SKM-1 (cell line): ENCODE measurements at regions not wholly inside any gene's neighbourhood (a gene's known extent, or its start where the extent isn't known, plus 50 kb on each side); places are given as distances from the start of the nearest gene placed in this dataset.

ENCODE experiments used
- DNase-seq: peaks from one replicate; lab custom pipeline; 2025; ENCODE audit not compliant: unreplicated experiment; lab: John Stamatoyannopoulos, UW

DNA sequence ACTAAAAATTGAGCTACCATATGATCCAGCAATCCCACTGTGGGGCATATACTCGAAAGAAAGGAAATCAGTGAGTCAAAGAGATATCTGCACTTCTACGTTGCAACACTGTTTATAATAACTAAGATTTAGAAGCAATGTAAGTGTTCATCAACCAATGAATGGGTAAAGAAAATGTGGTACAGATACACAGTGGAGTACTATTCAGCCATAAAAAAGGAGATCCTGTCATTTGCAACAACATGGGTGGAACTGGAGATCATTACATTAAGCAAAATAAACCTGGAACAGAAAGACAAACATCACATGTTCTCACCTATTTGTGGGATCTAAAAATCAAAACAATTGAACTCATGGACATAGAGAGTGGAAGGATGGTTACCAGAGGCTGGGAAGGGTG lies 385.0 kb upstream of the TRIB2 start:
- no peak for DNase-seq

GRCh38 chr2:12333293-12333692 lies 383.4 kb upstream of the TRIB2 start:
- no peak for DNase-seq

DNA sequence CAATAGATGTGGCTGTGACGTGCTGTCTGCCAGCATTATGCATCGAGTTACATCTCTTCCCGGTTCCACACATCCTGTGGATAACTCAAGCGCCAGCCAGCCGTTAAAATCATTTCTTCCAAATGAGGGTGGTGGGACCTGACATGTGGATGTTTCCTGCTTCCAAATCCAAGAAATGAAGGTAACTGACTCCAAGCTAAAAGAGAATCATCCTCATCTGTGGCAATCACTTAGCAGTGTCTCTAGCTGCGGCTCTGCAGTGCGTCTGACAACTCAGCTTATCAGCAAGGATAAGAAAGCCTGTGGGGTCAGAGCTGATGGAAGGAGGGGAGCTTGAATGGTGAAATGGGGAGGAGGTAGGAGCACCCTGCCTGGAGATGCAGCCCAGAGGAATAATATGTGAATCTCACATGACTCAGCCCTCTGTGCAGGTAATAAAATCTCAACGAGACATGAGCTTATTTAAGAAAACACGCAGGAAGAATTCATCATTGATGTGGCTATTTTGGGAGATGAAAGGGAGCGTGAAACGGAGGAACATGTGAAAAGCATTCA lies 382.2 kb upstream of the TRIB2 start:
- DNase-seq: no peak

DNA sequence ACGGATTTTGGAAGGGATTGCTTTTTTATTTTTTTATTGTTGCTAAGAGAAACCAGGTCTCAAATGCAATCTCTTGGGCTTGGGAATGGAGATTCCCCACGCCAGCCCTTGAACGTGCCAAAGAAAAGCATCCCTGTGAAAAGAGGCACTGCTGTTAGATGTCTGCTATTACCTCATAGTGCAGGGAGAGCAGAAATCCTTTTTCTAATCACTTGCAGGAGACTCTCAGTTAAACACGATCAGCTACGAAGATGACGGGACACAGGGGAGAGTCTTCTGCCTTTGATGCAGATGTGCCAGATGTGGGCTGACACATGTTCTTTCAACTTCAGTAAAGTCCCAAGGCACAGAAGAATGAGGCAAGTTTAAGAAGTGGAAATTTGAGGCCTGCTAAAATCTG lies 381.6 kb upstream of the TRIB2 start:
- DNase-seq: no peak

GRCh38 chr2:12335995-12336394 lies 380.7 kb upstream of the TRIB2 start:
- no peak for DNase-seq

DNA sequence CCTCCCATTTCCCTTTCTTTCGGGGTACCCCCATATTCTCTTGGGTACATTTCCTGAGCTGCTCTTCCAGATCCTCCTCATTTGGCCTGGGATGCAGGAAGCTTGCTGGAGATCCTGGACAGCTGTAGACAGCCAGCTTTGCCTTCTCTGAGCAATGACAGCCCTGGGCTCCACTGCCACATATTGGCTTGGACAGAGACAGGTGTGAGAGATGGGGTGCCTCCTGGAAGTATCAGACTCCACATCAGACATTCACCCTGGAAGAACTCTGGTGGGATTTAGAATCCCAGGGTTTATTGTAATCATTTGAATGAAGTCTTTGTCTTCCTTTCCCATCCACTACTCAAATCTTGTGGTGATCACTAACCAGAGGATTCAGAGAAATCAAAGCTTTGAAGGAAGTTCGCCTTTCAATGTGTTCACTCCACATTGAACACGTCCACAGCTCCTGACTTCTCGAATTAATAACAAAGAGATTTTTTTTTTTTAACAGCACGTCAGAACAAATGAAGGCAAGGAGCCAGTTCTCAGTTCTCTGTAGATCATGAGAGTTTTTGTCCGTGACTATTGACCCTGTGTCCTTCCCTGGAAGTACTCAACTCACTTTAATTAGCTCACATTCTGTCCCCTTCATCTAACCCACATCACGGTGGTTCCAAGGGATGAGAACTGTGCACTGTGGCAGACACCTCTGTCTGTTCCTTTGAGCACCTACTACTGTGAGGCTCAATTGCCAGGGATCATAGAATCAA lies 377.6 kb upstream of the TRIB2 start:
- no peak for DNase-seq

GRCh38 chr2:12340164-12340563 lies 376.6 kb upstream of the TRIB2 start:
- DNase-seq: no peak

DNA sequence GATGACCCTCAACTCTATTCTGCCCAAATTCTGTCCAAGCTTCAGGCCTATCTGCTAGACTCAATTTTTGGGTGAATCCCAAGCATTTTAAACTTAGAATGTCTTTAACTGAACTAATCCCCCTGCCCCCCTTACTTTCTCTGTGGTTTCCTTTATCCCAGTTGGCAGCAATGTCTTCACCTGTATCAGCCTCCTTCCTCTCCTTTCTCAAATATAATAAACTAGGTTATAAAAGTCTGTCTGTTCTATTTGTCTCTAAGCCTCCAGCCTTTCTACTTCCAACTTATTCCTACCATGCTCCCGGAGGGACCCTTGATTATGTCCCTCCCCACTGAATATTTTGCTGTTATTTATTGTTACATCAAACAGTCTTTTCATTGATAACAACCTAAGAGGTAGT lies 375.5 kb upstream of the TRIB2 start:
- no peak for DNase-seq

GRCh38 chr2:12341920-12342319 lies 374.8 kb upstream of the TRIB2 start:
- DNase-seq: no peak

- no peak for DNase-seq
Measured at GRCh38 chr2:12343141-12343540, 373.6 kb upstream of the TRIB2 start.

- no peak for DNase-seq
Measured at GRCh38 chr2:12347066-12347493, 369.7 kb upstream of the TRIB2 start.

- DNase-seq: no peak
Measured at GRCh38 chr2:12348216-12348615, 368.5 kb upstream of the TRIB2 start.

- no peak for DNase-seq
Measured at GRCh38 chr2:12350821-12351220, 365.9 kb upstream of the TRIB2 start.

GRCh38 chr2:12352889-12353288 lies 363.8 kb upstream of the TRIB2 start:
- no peak for DNase-seq

DNA sequence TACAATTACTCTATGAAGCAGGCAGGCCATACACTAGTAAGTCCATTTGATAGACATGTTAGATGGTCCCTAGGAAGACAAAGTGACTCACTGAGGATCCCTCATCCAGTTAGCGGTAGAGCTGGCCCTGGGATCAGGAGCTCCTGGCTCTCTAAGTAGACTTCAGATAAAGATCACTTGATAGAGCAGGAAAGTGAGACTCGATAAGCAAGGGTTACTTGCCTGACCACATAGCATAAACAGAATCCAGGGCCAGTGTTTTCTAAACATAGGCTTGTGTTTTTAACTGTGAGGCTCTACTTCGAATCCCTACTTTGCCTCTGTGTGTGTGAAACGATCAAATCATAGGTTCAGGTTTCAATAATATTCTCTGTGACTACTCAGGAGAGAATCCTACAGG lies 355.2 kb upstream of the TRIB2 start:
- DNase-seq: no peak

DNA sequence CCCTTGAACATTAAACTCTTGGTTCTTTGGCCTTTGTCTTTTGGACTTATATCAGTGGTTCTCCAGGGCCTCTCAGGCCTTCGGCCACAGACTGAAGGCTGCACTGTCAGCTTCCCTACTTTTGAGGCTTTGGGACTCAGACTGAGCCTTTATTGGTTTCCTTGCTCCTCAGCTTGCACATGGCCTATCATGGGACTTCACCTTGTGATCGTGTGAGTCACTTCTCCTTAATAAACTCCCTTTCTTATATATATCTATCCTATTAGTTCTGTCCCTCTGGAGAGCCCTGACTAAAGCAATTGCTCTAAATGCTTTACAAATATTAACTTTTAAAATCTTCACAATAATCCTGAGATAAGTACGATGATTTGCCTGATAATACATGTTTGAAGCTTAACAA lies 353.6 kb upstream of the TRIB2 start:
- DNase-seq: no peak

GRCh38 chr2:12363569-12363968 lies 353.2 kb upstream of the TRIB2 start:
- no peak for DNase-seq

DNA sequence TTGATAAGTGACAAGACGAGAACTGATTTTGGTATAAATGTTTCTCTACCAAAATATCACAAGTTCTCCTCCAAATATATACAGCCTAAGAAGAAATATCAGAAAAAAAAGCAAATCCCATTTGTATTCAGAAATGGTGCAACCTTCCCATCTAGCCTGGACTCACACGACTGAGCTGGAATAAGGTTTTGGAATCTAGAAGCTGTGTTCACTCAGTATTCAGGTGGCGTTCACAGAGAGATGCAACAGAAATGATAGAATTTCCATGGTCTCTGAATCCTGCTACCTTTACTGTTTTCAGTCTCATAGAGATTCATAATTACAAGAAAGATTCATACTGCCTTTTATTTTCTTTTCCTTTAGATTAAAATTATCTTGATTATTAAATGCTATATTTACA lies 347.2 kb upstream of the TRIB2 start:
- DNase-seq: no peak

- no peak for DNase-seq
Measured at GRCh38 chr2:12376025-12376424, 340.7 kb upstream of the TRIB2 start.

DNA sequence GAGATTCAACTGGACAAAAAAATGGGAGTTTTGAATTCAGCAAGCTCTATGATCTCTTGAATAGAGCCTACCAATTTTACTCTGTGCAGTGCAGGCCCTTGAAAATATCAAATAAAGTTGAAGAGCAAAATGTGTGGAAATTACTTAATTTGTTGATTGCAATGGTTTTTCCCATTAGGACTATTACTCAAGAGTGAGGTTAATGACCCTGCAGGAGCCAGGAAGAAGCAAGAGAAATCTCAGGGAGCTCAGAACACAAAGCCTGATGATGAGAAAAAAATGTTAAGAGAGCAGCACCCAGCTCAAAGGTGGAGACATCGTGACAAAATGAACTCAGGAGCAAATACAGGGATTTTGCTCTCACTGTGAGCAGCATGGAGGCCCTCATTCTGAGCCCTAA lies 337.6 kb upstream of the TRIB2 start:
- DNase-seq: no peak

DNA sequence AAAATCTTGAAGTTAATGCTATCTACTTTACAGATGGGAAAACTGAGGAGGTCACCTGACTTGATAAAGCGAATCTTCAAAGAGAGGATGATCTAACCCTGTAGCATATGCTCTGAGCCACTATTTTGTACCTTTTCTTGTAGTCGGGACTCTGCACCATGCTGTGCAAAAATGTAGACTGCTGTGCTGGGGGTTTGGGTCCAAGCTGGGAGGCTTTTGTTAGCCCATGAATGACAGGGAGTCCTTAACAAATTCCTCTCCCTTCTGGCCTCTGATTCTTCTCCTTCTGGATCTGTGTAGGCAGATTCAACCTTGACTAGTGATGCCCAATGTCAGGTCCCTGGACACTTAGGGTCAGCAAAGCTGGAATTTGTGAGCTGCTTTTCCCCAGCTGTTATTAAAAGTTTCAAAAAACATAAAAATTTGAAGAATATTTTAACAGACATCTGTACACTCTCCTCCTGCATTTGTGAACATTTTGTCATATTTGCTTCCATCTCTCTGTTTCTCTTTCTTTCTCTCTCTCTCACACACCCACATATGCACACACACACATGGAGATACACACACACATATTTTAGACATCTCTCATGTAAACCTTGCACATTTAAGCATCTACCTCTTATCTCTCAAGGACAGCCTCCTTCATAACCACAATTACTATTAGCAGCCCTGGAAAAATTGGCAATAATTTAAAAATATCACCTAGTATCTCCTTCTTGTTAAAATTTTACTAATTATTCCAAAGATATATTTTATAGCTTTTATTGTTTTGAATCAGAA lies 335.0 kb upstream of the TRIB2 start:
- no peak for DNase-seq

GRCh38 chr2:12382366-12382765 lies 334.4 kb upstream of the TRIB2 start:
- DNase-seq: no peak
